ENCODE measurements at regions not wholly inside any gene's neighbourhood (a gene's known extent, or its start where the extent isn't known, plus 50 kb on each side); places are given as distances from the start of the nearest gene placed in this dataset.

DNA sequence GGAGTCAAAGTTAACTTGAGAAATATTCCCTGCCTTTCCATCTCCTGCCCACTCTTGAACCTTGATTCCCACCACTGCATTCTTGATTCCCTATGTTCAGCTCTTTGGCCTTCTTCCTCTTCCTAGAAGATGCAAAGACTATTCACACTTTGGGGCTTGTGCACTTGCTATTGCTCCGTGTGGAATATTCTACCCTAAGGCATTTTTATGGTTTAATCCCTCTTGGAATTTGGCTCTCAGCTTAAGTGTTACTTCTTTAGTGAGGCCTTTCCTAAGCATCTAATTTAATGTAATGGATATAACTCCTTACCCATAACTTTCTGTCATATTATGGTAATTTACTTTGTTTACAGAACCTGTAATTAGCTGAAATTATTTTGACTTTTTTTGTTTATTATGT lies 318.9 kb upstream of the COL8A1 start:
- no TSS peak for BruUV-seq (replicated peaks)
- no peaks in the 10 kb centered on the region for H3K4me1 ChIP-seq
- Mint-ChIP-seq H3K4me1 (ENCODE audit: low read depth, unreplicated experiment) (no peaks in the 10 kb centered on the region), H3K36me3 (ENCODE audit: insufficient read depth, unreplicated experiment) (no peaks in the 10 kb centered on the region), H3K27me3 (ENCODE audit: insufficient read depth, unreplicated experiment) (no peaks in the 10 kb centered on the region), H3K27ac (ENCODE audit: unreplicated experiment) (no peak overlapping the region), H3K4me3 (ENCODE audit: unreplicated experiment) (no peak overlapping the region), H3K9me3 (ENCODE audit: unreplicated experiment) (no peaks in the 10 kb centered on the region)
- intact Hi-C loops (cut with micrococcal nuclease; ENCODE audit: unreplicated experiment), result no loop called here
- H3K9me3 ChIP-seq, result no peaks in the 10 kb centered on the region
- H3K36me3 ChIP-seq (ENCODE audit: control insufficient read depth, insufficient read depth, low read length), result no peaks in the 10 kb centered on the region
- no peaks in the 10 kb centered on the region for H3K27me3 ChIP-seq (replicated peaks; ENCODE audit: control insufficient read depth, insufficient read depth, low read length)
- POLR2A ChIA-PET, result no interaction called here
- CTCF ChIA-PET, result no interaction called here
- H3K4me3 ChIP-seq (ENCODE audit: low read depth, low read length), result no peak overlapping the region
- TF ChIP-seq, protein P1, sequence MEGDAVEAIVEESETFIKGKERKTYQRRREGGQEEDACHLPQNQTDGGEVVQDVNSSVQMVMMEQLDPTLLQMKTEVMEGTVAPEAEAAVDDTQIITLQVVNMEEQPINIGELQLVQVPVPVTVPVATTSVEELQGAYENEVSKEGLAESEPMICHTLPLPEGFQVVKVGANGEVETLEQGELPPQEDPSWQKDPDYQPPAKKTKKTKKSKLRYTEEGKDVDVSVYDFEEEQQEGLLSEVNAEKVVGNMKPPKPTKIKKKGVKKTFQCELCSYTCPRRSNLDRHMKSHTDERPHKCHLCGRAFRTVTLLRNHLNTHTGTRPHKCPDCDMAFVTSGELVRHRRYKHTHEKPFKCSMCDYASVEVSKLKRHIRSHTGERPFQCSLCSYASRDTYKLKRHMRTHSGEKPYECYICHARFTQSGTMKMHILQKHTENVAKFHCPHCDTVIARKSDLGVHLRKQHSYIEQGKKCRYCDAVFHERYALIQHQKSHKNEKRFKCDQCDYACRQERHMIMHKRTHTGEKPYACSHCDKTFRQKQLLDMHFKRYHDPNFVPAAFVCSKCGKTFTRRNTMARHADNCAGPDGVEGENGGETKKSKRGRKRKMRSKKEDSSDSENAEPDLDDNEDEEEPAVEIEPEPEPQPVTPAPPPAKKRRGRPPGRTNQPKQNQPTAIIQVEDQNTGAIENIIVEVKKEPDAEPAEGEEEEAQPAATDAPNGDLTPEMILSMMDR (IDR thresholded peaks at IDR 0.05; ENCODE audit: insufficient read depth in 1 of 2, low read depth in 1 of 2, low read length in 1 of 2, severe bottlenecking in 1 of 2, unreplicated experiment in 1 of 2), result no peak
- DNase-seq, result no peak

DNA sequence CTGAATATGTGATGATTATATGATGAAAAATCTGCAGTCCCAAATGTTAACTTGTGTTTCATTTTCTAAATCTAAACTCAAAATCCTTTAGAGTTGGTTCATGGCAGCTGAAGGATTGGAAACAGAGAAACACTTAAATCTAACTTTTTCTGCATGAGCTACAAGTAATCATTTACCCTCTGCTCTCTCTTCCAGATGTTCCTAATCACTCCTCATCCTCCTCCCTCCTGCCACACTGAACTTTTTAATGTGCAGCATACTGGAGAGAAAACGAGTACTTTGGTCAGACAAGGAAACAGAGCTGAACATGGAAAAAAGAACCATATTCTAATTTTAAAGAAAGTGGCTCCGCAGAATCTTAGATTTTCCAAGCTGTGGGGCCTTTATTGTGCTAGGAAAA lies 321.2 kb upstream of the COL8A1 start:
- intact Hi-C loops (cut with micrococcal nuclease; ENCODE audit: unreplicated experiment), result no loop called here
- POLR2A ChIA-PET, result no interaction called here

DNA sequence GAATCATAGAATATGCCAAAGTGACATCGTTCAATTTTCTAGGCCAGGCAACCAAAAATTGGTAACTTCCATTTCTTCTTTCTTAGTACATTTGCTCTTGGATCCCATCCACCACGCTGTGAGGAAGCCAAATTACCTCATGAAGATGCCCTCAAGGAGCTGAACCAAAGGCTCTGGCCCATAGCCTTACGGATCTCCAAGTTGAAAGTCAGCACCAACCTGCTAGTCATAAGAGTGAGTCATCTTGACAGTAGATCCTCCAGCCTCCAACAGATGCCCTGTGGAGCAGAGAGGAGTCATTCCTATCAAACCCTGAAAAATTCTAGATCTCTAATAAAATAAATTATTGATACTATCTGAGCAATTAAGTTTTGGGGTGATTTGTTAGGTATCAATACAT lies 322.5 kb upstream of the COL8A1 start:
- Histone ChIP-seq H3K9me3 (no peaks in the 10 kb centered on the region), H3K4me1 (no peaks in the 10 kb centered on the region), H3K36me3 (ENCODE audit: control insufficient read depth, insufficient read depth, low read length) (no peaks in the 10 kb centered on the region), H3K27me3 (replicated peaks; ENCODE audit: control insufficient read depth, insufficient read depth, low read length) (no peaks in the 10 kb centered on the region), H3K4me3 (ENCODE audit: low read depth, low read length) (no peak overlapping the region)
- no TSS peak for BruUV-seq (replicated peaks)
- H3K4me3 Mint-ChIP-seq (ENCODE audit: unreplicated experiment), result no peak overlapping the region
- POLR2A ChIA-PET, result no interaction called here
- DNase-seq, result no peak
- peaks cover 10% of the 10 kb centered on the region for H3K9me3 Mint-ChIP-seq (ENCODE audit: unreplicated experiment)
- no peaks in the 10 kb centered on the region for H3K36me3 Mint-ChIP-seq (ENCODE audit: insufficient read depth, unreplicated experiment)
- TF ChIP-seq, protein P1 (IDR thresholded peaks at IDR 0.05; ENCODE audit: insufficient read depth in 1 of 2, low read depth in 1 of 2, low read length in 1 of 2, severe bottlenecking in 1 of 2, unreplicated experiment in 1 of 2), result no peak
- H3K27me3 Mint-ChIP-seq (ENCODE audit: insufficient read depth, unreplicated experiment), result no peaks in the 10 kb centered on the region
- H3K27ac Mint-ChIP-seq (ENCODE audit: unreplicated experiment), result no peak overlapping the region
- no peaks in the 10 kb centered on the region for H3K4me1 Mint-ChIP-seq (ENCODE audit: low read depth, unreplicated experiment)
- intact Hi-C loops (cut with micrococcal nuclease; ENCODE audit: unreplicated experiment), result no loop called here
- CTCF ChIA-PET, result no interaction called here

More for the DNA sequence above, 321.2 kb upstream of the COL8A1 start:
- CTCF ChIA-PET, result no interaction called here
- Mint-ChIP-seq H3K9me3 (ENCODE audit: unreplicated experiment) (peaks cover 9% of the 10 kb centered on the region), H3K27me3 (ENCODE audit: insufficient read depth, unreplicated experiment) (no peaks in the 10 kb centered on the region), H3K4me3 (ENCODE audit: unreplicated experiment) (no peak overlapping the region), H3K36me3 (ENCODE audit: insufficient read depth, unreplicated experiment) (no peaks in the 10 kb centered on the region), H3K4me1 (ENCODE audit: low read depth, unreplicated experiment) (no peaks in the 10 kb centered on the region), H3K27ac (ENCODE audit: unreplicated experiment) (no peak overlapping the region)
- Histone ChIP-seq H3K4me3 (ENCODE audit: low read depth, low read length) (no peak overlapping the region), H3K27me3 (replicated peaks; ENCODE audit: control insufficient read depth, insufficient read depth, low read length) (no peaks in the 10 kb centered on the region), H3K4me1 (no peaks in the 10 kb centered on the region), H3K9me3 (no peaks in the 10 kb centered on the region), H3K36me3 (ENCODE audit: control insufficient read depth, insufficient read depth, low read length) (no peaks in the 10 kb centered on the region)
- no TSS peak for BruUV-seq (replicated peaks)
- no peak for DNase-seq
- TF ChIP-seq, protein P1 (IDR thresholded peaks at IDR 0.05; ENCODE audit: insufficient read depth in 1 of 2, low read depth in 1 of 2, low read length in 1 of 2, severe bottlenecking in 1 of 2, unreplicated experiment in 1 of 2), result no peak

Measured in Caco-2 (cell line).